ENCODE measurements at regions not wholly inside any gene's neighbourhood (a gene's known extent, or its start where the extent isn't known, plus 50 kb on each side); places are given as distances from the start of the nearest gene placed in this dataset.
"Not testable (repeated sequence)": the region's sequence is repeated elsewhere in the genome, so short reads cannot be mapped to it uniquely, and the experiment has no call there.

DNA sequence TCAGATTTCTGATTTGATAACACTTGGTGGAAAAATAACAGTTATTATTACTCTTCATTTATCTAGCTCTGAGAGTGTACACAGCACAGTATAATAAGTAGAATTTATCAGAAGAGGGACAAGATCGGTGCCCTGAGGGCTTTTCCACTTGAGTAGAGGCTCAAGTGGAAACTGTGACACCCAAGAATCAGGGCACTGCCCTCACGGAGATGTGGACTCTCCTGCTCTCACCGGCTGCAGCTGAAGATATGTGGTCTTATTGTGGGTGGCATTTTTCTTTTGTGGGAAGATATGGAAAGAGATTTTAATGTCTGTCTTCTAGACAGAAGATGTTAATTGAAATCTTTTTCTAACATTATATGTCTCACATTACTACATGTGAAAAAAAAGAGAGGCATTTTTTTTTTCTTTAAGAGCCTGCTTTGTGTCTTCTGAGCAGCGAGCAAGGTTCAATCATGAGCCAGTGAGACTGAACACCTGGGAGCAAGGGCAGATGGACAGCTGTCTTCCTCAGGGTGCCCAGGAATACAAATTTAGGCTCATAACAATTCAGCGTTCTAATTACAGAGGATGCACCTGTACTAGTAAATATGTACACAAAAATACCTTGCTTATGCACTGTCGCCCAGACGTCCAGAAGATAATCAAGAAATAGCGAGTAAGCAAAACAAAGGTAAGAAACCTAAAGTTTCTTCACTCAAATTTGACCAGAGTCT is 1098.2 kb upstream of the FANCL start:
- Histone ChIP-seq H3K9me3 (replicated peaks; ENCODE audit: insufficient read depth, low read length) (no peaks in the 10 kb centered on the region), H3K27ac (ENCODE audit: low read length) (peak overlapping the region; percentile 66), H3K79me2 (ENCODE audit: low read length) (no peaks in the 10 kb centered on the region), H4K20me1 (ENCODE audit: insufficient read depth, low read length) (no peaks in the 10 kb centered on the region), H3K36me3 (replicated peaks; ENCODE audit: insufficient read depth, low read length) (no peaks in the 10 kb centered on the region), H3K9ac (ENCODE audit: low read length) (peak overlapping the region; percentile 8; the same call in 1 of the 2 replicates), H2AFZ (ENCODE audit: low read length) (peak overlapping the region; percentile 20), H3K4me1 (ENCODE audit: low read length) (peaks cover 28% of the 10 kb centered on the region), H3K4me2 (ENCODE audit: low read depth, low read length) (peak overlapping the region; percentile 44), H3K27me3 (replicated peaks; ENCODE audit: insufficient read depth, low read length) (no peaks in the 10 kb centered on the region), H3F3A (ENCODE audit: insufficient read depth, low read length) (peaks cover 11% of the 10 kb centered on the region; the same call in 1 of the 2 replicates), H3K9me2 (replicated peaks; ENCODE audit: insufficient read depth, low read length) (no peaks in the 10 kb centered on the region), H3K4me3 (ENCODE audit: low read length) (peak overlapping the region; percentile 42)
- DNase-seq = peak; percentile 72
- TF ChIP-seq EZH2 (optimal IDR thresholded peaks at IDR 0.05; ENCODE audit: low read depth, low read length) (no peak), EZH2phosphoT487 (IDR thresholded peaks at IDR 0.05; ENCODE audit: low read length) (no peak)
- TF ChIP-seq, protein P1, sequence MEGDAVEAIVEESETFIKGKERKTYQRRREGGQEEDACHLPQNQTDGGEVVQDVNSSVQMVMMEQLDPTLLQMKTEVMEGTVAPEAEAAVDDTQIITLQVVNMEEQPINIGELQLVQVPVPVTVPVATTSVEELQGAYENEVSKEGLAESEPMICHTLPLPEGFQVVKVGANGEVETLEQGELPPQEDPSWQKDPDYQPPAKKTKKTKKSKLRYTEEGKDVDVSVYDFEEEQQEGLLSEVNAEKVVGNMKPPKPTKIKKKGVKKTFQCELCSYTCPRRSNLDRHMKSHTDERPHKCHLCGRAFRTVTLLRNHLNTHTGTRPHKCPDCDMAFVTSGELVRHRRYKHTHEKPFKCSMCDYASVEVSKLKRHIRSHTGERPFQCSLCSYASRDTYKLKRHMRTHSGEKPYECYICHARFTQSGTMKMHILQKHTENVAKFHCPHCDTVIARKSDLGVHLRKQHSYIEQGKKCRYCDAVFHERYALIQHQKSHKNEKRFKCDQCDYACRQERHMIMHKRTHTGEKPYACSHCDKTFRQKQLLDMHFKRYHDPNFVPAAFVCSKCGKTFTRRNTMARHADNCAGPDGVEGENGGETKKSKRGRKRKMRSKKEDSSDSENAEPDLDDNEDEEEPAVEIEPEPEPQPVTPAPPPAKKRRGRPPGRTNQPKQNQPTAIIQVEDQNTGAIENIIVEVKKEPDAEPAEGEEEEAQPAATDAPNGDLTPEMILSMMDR (IDR thresholded peaks at IDR 0.05; ENCODE audit: low read length) = no peak

DNA sequence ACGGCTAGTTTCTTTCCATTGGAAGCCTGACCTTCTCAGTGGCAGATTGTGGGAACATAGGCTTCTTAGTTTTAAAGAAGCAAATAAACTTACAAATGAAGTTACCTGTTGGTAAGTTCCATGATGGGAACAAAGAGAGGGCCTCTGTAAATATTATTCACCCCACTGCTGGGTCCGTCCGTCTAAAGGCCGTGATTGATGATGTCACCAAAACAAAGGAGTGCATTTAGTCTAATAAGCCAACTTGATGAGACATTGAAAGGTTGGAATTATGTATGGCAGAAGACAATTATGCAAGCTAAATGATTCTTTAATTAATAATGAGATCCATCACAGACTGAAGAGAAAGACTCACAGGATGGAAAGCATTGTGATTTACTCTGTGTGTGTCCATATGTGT is 1091.9 kb upstream of the FANCL start:
- no peaks in the 10 kb centered on the region for H3K36me3 ChIP-seq (replicated peaks; ENCODE audit: insufficient read depth, low read length)
- H3K79me2 ChIP-seq (ENCODE audit: low read length) = no peaks in the 10 kb centered on the region
- H3K27ac ChIP-seq (ENCODE audit: low read length) = no peak overlapping the region
- no peaks in the 10 kb centered on the region for H3F3A ChIP-seq (ENCODE audit: insufficient read depth, low read length)
- H4K20me1 ChIP-seq (ENCODE audit: insufficient read depth, low read length) = no peaks in the 10 kb centered on the region
- no peak overlapping the region for H3K4me3 ChIP-seq (ENCODE audit: low read length)
- H3K4me1 ChIP-seq (ENCODE audit: low read length) = 0 out of 2 replicates have a peak, but pooled peaks cover 2% of the 10 kb centered on the region
- no peak overlapping the region for H3K9ac ChIP-seq (ENCODE audit: low read length)
- no peaks in the 10 kb centered on the region for H3K9me2 ChIP-seq (replicated peaks; ENCODE audit: insufficient read depth, low read length)
- no peaks in the 10 kb centered on the region for H3K9me3 ChIP-seq (replicated peaks; ENCODE audit: insufficient read depth, low read length)
- H2AFZ ChIP-seq (ENCODE audit: low read length) = no peak overlapping the region
- no peak for TF ChIP-seq EZH2 (optimal IDR thresholded peaks at IDR 0.05; ENCODE audit: low read depth, low read length)
- TF ChIP-seq EZH2phosphoT487 (IDR thresholded peaks at IDR 0.05; ENCODE audit: low read length) = no peak
- TF ChIP-seq, protein P1 (IDR thresholded peaks at IDR 0.05; ENCODE audit: low read length) = no peak
- H3K4me2 ChIP-seq (ENCODE audit: low read depth, low read length) = no peak overlapping the region
- H3K27me3 ChIP-seq (replicated peaks; ENCODE audit: insufficient read depth, low read length) = no peaks in the 10 kb centered on the region
- no peak for DNase-seq

DNA sequence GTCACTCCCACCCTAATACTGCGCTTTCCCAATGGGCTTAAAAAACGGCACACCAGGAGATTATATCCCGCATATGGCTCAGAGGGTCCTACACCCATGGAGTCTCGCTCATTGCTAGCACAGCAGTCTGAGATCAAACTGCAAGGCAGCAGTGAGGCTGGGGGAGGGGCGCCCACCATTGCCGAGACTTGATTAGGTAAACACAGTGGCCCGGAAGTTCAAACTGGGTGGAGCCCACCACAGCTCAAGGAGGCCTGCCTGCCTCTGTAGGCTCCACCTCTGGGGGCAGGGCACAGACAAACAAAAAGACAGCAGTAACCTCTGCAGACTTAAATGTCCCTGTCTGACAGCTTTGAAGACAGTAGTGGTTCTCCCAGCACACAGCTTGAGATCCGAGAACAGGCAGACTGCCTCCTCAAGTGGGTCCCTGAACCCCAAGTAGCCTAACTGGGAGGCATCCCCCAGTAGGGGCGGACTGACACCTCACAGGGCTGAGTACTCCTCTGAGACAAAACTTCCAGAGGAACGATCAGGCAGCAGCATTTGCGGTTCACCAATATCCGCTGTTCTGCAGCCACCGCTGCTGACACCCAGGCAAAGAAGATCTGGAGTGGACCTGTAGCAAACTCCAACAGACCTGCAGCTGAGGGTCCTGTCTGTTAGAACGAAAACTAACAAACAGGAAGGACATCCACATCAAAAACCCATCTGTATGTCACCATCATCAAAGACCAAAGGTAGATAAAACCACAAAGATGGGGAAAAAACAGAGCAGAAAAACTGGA is 1085.6 kb upstream of the FANCL start:
- DNase-seq; H3F3A ChIP-seq (ENCODE audit: insufficient read depth, low read length); H3K4me3 ChIP-seq (ENCODE audit: low read length); H3K4me2 ChIP-seq (ENCODE audit: low read depth, low read length); H3K4me1 ChIP-seq (ENCODE audit: low read length); H2AFZ ChIP-seq (ENCODE audit: low read length); H3K9me2 ChIP-seq (replicated peaks; ENCODE audit: insufficient read depth, low read length); H3K27ac ChIP-seq (ENCODE audit: low read length); H3K79me2 ChIP-seq (ENCODE audit: low read length); H4K20me1 ChIP-seq (ENCODE audit: insufficient read depth, low read length); H3K27me3 ChIP-seq (replicated peaks; ENCODE audit: insufficient read depth, low read length); H3K9ac ChIP-seq (ENCODE audit: low read length); H3K36me3 ChIP-seq (replicated peaks; ENCODE audit: insufficient read depth, low read length); H3K9me3 ChIP-seq (replicated peaks; ENCODE audit: insufficient read depth, low read length): not testable (repeated sequence)

DNA sequence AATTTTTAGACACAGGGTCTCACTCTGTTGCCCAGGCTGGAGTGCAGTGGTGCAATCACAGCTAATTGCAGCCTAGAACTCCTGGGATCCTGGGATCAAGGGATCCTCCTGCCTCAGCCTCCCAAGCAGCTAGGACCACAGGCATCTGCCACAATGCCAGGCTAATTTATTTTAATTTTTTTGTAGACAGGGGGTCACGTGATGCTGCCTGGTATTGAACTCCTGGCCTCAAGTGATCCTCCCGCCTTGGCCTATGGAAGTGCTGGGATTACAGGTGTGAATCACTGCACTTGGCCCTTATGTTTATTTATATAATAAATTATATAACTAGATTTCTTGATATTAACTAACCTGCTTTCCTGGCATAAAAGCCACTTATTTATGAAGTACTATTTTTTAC is 1081.7 kb upstream of the FANCL start:
- H3K9ac ChIP-seq (ENCODE audit: low read length) = no peak overlapping the region
- H3F3A ChIP-seq (ENCODE audit: insufficient read depth, low read length) = no peaks in the 10 kb centered on the region
- H3K9me2 ChIP-seq (replicated peaks; ENCODE audit: insufficient read depth, low read length) = no peaks in the 10 kb centered on the region

More for the DNA sequence above, 1081.7 kb upstream of the FANCL start:
- Histone ChIP-seq H3K27ac (ENCODE audit: low read length) (no peak overlapping the region), H3K4me3 (ENCODE audit: low read length) (no peak overlapping the region), H3K4me2 (ENCODE audit: low read depth, low read length) (no peak overlapping the region), H3K4me1 (ENCODE audit: low read length) (no peaks in the 10 kb centered on the region), H4K20me1 (ENCODE audit: insufficient read depth, low read length) (no peaks in the 10 kb centered on the region), H3K9me3 (replicated peaks; ENCODE audit: insufficient read depth, low read length) (no peaks in the 10 kb centered on the region), H2AFZ (ENCODE audit: low read length) (no peak overlapping the region), H3K79me2 (ENCODE audit: low read length) (no peaks in the 10 kb centered on the region), H3K36me3 (replicated peaks; ENCODE audit: insufficient read depth, low read length) (no peaks in the 10 kb centered on the region), H3K27me3 (replicated peaks; ENCODE audit: insufficient read depth, low read length) (no peaks in the 10 kb centered on the region)
- no peak for DNase-seq
- TF ChIP-seq EZH2 (optimal IDR thresholded peaks at IDR 0.05; ENCODE audit: low read depth, low read length) (no peak), EZH2phosphoT487 (IDR thresholded peaks at IDR 0.05; ENCODE audit: low read length) (no peak)
- TF ChIP-seq, protein P1 (IDR thresholded peaks at IDR 0.05; ENCODE audit: low read length) = no peak

Data from MM.1S (cell line).